Peyer's patch (tissue), 4 donors: ENCODE measurements at regions not wholly inside any gene's neighbourhood (a gene's known extent, or its start where the extent isn't known, plus 50 kb on each side); places are given as distances from the start of the nearest gene placed in this dataset.
"Not testable (repeated sequence)": the region's sequence is repeated elsewhere in the genome, so short reads cannot be mapped to it uniquely, and the experiment has no call there.

Source experiments
- DNase-seq, 3 donors: peaks; one replicate each; pipeline ENCODE4 v3.0.0-alpha.2; 2017 to 2019
- H3K27ac ChIP-seq, 4 donors: fragments of 200-600 bp; sonication (generic); one replicate each; pipeline ENCODE4 v1.5.1; 2016 to 2019
- H3K27me3 ChIP-seq, 2 donors: fragments of 200-600 bp; sonication (generic); one replicate each; pipeline ENCODE4 v1.5.1; 2019
- H3K36me3 ChIP-seq, 3 donors: fragments of 200-600 bp; sonication (generic); one replicate each; pipeline ENCODE4 v1.5.1; 2016 to 2019
- H3K4me1 ChIP-seq, 4 donors: fragments of 200-600 bp; sonication (generic); one replicate each; pipeline ENCODE4 v1.5.1; 2016 to 2019
- H3K4me3 ChIP-seq, 4 donors: fragments of 200-600 bp; sonication (generic); 1 replicate in 3 of 4; 2 replicates in 1 of 4; pipeline ENCODE4 v1.5.1; 2016 to 2019; ENCODE audit warnings: mild to moderate bottlenecking in 1 of 4
- H3K9me3 ChIP-seq, 4 donors: fragments of 200-600 bp; sonication (generic); one replicate each; pipeline ENCODE4 v1.5.1; 2016 to 2019; ENCODE audit warnings: mild to moderate bottlenecking in 1 of 4
- CTCF ChIP-seq, 6 experiments: fragments of 450-650 bp in 4 of 6; fragments of 200-600 bp in 2 of 6; sonication (generic) in 1 of 6; IDR thresholded peaks; one replicate each; pipeline ENCODE4 v1.5.1; 2017 to 2019; ENCODE audit warnings: antibody characterized with exemption in 6 of 6, mild to moderate bottlenecking in 3 of 6, moderate library complexity in 1 of 6
- POLR2A ChIP-seq, 2 donors: fragments of 450-650 bp; IDR thresholded peaks; one replicate each; pipeline ENCODE4 v1.5.1; 2017; ENCODE audit warnings: antibody characterized with exemption in 2 of 2, mild to moderate bottlenecking in 2 of 2, moderate library complexity in 2 of 2

- Histone ChIP-seq H3K4me3 (no peak overlapping the region), H3K9me3 (no peaks in the 10 kb centered on the region), H3K27me3 (no peaks in the 10 kb centered on the region), H3K4me1 (no peaks in the 10 kb centered on the region), H3K27ac (no peak overlapping the region), H3K36me3 (no peaks in the 10 kb centered on the region)
- no peak for DNase-seq
- TF ChIP-seq POLR2A (IDR thresholded peaks at IDR 0.05) (no peak), CTCF (IDR thresholded peaks at IDR 0.05) (no peak)
These were observed 248.4 kb upstream of the KCNH7 start for GRCh38 chr2:163086940-163087339.

DNA sequence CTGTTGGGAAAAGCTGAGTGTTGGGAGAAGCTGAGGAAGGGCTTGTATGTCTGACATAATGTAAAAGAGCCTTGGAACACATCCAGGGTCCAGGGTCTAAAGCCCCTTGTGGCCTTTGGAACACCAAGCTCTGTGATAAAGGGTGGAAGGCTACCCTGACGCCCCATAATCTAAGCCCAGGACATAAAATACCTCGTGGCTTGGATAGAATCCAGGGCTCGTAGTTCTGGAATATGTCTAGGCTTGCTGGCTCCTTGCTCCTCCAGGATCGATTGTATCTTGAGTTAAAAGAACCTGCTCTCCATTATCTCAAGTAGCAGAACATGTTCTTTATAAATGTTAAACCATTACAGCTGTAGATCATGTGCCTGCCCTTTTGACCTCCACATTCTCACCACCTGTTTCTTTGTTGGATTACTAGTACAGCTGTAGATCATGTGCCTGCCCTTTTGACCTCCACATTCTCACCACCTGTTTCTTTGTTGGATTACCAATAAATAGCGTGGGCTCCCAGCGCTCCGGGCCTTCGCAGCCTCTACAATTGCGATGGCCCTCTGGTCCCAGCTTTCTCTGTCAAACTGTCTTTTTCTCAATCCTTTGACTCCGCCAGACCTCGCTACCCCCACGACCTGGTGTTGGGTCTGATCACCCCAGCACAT, 246.9 kb upstream of the KCNH7 start:
- not testable (repeated sequence) for H3K36me3 ChIP-seq, DNase-seq, H3K9me3 ChIP-seq, H3K4me1 ChIP-seq, H3K27ac ChIP-seq, H3K27me3 ChIP-seq, H3K4me3 ChIP-seq

DNA sequence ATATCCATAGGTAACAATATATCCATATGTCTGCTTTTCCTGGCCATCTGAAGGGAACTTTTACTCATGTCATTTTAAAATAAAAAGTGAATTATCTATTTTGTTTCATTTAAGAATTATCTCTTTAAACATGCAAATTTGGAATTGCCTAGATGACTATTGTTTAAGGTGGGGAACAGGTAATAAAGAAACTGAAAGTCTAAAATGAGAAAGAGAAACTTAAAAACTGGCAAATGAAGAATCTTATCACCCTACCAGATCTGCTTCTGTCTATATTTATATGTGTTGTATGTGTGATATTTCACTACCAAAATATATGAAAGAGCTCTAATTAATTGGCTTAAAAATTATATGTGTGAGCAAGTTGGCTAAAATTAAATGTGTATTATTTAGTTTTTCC, 243.2 kb upstream of the KCNH7 start:
- H3K4me3 ChIP-seq: no peak overlapping the region
- no peaks in the 10 kb centered on the region for H3K4me1 ChIP-seq
- TF ChIP-seq CTCF (IDR thresholded peaks at IDR 0.05) (no peak), POLR2A (IDR thresholded peaks at IDR 0.05) (no peak)
- no peaks in the 10 kb centered on the region for H3K27me3 ChIP-seq
- no peak overlapping the region for H3K27ac ChIP-seq
- no peak for DNase-seq
- no peaks in the 10 kb centered on the region for H3K9me3 ChIP-seq
- H3K36me3 ChIP-seq: no peaks in the 10 kb centered on the region

- no peak for DNase-seq
- Histone ChIP-seq H3K36me3 (no peaks in the 10 kb centered on the region), H3K9me3 (no peaks in the 10 kb centered on the region), H3K27ac (no peak overlapping the region), H3K27me3 (no peaks in the 10 kb centered on the region), H3K4me1 (no peaks in the 10 kb centered on the region), H3K4me3 (no peak overlapping the region)
- no peak for TF ChIP-seq POLR2A (IDR thresholded peaks at IDR 0.05)
- TF ChIP-seq CTCF (IDR thresholded peaks at IDR 0.05): no peak
These were observed 238.7 kb upstream of the KCNH7 start for GRCh38 chr2:163077241-163077640.

- Histone ChIP-seq H3K27me3 (no peaks in the 10 kb centered on the region), H3K27ac (no peak overlapping the region), H3K36me3 (no peaks in the 10 kb centered on the region), H3K4me3 (no peak overlapping the region), H3K9me3 (no peaks in the 10 kb centered on the region), H3K4me1 (no peaks in the 10 kb centered on the region)
- TF ChIP-seq POLR2A (IDR thresholded peaks at IDR 0.05) (no peak), CTCF (IDR thresholded peaks at IDR 0.05) (no peak)
- DNase-seq: no peak
These were observed 227.5 kb upstream of the KCNH7 start for GRCh38 chr2:163066085-163066484.

DNA sequence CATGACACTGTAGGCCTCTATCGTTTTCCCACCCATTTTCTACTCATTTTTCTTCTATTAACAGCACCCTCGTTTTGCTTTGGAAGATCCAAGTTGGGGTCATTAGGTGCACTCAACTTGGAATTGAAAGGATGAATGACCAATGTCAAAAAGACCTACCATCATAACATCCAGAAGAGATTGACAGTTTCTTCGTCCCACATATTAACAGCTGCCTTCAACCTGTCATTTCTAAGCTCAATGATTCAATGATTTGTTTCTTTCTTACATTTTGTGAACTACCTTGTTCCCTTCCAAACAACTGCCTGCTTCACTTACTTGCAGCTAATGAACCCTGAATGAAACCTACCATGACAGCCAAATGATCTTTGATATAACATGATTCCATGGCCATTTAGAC, 224.0 kb upstream of the KCNH7 start:
- no peaks in the 10 kb centered on the region for H3K9me3 ChIP-seq
- H3K4me3 ChIP-seq: no peak overlapping the region
- no peaks in the 10 kb centered on the region for H3K4me1 ChIP-seq
- no peaks in the 10 kb centered on the region for H3K36me3 ChIP-seq
- no peak for TF ChIP-seq POLR2A (IDR thresholded peaks at IDR 0.05)
- no peak for TF ChIP-seq CTCF (IDR thresholded peaks at IDR 0.05)
- H3K27me3 ChIP-seq: no peaks in the 10 kb centered on the region
- H3K27ac ChIP-seq: no peak overlapping the region
- DNase-seq: no peak
